CD4-positive, alpha-beta T cell treated with Interferon alpha-2 for 1 hour (primary cell): ENCODE measurements at regions not wholly inside any gene's neighbourhood (a gene's known extent, or its start where the extent isn't known, plus 50 kb on each side); places are given as distances from the start of the nearest gene placed in this dataset.
"Not testable (repeated sequence)": the region's sequence is repeated elsewhere in the genome, so short reads cannot be mapped to it uniquely, and the experiment has no call there.

Experiments
- DNase-seq, 2 donors: peaks; one replicate each; pipeline ENCODE4 v3.0.0-alpha.2; 2020 to 2022

GRCh38 chr15:66865622-66866611 is 163.9 kb downstream of the SMAD6 start:
- DNase-seq = peak; percentile 26 to 83

- DNase-seq = no peak
These were observed 164.6 kb downstream of the SMAD6 start for GRCh38 chr15:66866656-66867055.

GRCh38 chr15:66868918-66869317 is 166.9 kb downstream of the SMAD6 start:
- no peak for DNase-seq

DNA sequence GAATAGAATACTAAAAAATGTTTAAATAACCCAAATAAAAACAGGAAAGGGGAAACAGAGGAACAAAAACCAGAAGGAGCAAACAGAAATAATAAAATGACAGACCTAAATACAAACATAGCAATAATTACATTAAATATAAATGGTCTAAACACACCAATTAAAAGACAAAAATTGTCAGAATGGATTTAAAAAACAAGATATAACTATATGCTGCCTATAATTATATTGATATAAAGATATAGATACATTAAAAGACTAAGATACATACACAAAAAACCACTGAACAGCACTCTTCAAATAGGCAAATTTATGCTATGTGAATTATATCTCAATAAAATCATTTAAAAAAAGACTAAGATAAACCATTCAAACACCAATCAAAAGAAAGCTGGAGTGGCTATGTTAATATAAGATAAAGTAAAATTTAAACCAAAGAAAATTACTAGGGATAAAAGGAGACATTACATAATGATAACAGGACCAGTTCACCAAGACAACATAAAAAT is 168.9 kb downstream of the SMAD6 start:
- no peak for DNase-seq

GRCh38 chr15:66872405-66872804 is 170.4 kb downstream of the SMAD6 start:
- DNase-seq = no peak

- not testable (repeated sequence) for DNase-seq
These were observed 171.3 kb downstream of the SMAD6 start for GRCh38 chr15:66873331-66873730.

DNA sequence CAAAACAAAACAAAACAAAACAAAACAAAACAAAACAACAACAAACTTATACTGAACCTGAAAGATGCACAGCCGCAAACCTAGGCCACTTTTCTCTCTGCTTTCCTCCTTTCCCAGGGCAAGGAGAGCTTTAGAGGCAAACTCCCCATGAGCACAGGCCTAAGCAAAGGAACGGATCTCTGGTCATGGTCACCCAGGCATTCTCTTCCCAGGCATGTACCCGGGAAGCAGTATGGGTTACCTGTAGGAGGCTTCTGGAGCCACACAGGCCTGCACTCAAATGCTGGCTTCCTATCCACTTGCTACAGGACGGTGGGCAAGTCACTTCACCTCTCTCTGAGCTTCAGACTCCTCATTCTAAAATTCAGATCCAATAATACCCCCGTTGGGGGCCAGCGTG is 171.8 kb downstream of the SMAD6 start:
- DNase-seq = no peak

- no peak for DNase-seq
These were observed 173.8 kb downstream of the SMAD6 start for GRCh38 chr15:66875588-66876420.

- DNase-seq = no peak
These were observed 174.3 kb downstream of the SMAD6 start for GRCh38 chr15:66876421-66876730.

- no peak for DNase-seq
These were observed 174.9 kb downstream of the SMAD6 start for GRCh38 chr15:66876731-66877476.

DNA sequence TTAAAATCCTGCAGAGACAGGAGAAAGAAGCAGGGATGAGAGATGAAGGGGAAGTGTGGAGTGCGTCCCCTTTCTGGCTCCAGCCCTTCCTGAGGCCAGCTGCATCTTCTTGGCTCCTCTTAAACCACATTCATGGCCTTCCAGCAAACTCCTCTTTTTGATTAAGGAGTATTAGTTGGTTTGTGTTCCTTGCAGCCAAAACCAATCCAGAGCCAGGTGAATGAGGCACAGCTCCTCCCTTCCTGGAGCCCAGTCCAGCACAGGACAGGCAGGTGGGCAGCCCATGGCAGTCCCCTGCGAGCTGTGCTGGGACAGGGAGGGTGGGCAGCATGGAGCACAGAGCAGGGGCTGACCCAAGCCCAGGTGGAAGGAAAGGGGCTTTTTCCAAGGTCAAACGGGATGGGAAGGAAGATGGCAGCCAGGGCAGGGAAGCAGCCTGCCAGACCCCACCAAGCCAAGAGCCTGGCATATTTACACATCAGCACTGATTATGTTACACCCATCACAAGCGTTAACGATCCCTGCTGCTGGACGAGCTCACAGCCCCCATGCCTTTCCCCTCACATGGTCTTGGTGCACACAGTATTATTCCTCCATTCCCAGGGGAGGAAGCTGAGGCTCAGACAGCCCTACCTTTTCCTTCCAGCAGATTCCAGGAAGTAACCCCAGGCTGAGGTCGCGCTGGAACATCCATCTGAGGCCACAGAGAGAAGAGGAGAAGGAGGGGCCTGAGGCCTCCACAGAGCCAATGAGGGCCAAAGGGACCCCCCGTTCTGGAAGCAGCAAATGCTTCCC is 175.6 kb downstream of the SMAD6 start:
- no peak for DNase-seq

DNA sequence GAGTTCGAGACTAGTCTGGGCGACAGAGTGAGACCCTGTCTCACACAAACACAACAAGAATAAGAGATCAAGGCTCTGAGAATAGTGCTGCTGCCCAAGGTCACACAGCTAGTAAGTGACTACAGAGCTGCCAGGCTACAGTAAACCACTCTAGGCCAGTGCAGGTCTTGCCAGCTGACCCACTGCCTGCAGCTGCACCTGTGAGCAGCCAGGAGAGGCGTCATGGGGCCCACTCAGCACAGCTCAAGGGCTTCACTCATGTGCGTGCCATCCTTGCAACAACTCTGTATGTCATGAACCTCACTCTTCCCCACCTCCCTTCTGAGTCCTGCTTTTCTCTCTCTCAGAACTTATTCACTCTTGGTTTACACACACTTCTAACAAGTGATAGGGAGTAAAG is 176.7 kb downstream of the SMAD6 start:
- DNase-seq = no peak

- DNase-seq = no peak
These were observed 177.7 kb downstream of the SMAD6 start for GRCh38 chr15:66879531-66880368.

DNA sequence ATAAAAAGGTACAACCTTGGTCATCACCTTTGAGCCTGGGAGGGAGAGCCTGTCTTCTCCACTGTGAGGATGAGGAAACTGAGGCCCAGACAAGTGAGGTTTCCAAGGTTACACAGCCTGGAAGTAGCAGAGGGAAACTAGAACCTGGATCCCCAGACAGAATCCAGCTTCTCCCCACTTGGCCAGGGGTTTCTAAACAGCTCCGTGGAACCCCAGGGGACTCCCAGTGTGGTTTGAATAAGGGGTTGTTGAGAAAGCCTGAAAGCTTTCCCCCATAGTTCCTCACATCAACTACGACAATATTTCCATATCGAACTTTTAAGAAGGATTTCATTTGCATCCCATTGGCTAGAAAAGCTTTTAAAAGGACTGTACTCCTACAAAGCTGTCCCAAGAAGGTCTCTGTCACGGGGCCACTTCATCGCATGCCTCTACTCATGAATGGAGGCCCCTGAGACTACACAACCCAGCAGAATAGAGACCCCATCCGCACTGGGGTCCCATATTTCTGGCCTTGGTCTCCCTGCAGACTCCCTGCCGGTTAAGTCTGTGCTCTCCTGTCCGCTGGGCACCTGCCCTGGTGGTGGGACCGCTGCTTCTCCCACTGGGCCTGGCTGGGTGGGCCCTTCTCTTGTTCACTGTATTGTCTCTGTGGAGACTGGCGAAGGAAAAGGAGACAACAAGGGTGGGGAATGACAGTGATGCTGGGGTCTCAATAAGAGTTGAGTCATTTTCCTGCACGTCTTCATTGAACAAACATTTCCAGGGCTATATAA is 178.5 kb downstream of the SMAD6 start:
- DNase-seq = no peak

GRCh38 chr15:66881173-66881905 is 179.3 kb downstream of the SMAD6 start:
- no peak for DNase-seq

DNA sequence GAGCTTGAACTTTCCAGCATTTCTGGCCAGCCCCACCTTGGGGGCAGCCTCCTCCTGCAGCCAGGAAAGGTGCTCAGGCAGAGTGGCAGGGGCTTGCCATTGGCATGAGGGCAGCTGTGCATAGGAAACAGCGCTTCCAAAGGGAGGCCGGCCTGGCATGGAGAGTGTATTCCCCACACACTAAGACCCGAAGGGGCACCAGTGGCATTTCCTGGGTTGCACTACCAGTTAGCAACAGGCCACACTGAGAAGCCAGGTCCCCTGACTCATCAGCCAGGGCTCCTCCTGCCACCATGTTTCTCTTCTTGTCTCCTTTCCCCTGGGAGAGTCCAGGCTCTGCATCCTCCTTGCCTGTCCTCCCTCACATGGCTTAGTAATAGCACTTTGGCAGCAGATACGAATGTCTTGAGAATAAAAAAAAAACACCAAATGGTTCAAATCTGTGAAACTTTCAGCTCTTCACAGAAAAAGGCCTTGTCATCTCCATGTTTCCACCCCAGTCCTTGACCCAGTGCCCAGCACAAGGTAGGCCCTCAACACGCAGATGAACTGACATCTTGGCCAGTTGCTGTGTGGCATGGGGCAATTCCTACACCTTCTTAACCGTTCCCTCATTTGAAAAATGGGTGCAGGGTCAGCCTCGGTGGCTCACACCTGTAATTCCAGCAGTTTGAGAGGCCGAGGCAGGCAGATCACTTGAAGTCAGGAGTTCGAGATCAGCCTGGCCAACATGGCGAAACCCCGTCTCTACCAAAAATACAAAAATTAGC is 180.4 kb downstream of the SMAD6 start:
- no peak for DNase-seq

DNA sequence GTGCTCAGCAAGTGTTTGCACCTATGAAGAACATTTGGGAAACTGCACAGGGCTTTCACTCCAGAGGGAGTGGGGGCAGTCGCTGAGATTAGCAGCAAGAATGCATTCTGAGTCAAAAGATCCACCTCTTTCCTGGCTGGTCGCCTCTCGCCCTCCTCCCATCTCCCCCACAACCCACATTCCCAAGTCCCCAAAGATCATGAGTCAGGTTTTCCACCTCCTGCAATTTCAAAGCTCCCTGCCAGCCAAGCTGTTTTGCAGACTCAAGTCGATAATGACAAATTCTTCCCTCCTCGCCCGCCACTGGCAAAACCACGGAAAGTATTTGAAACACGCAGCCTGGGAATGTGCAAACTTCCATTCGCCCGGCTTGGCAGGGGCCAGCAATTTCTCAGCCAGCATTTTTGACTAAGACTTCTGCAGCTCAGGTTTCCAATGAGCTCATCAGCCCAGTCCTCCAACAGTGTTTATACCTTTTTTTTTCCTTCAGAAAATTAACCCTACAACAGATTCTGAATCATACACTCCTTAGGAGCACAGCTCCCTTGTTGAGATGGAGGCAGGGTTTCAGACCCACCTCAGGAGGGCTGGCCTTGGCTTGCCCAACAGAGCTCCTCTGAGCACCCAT is 181.4 kb downstream of the SMAD6 start:
- DNase-seq = no peak

- DNase-seq = no peak
These were observed 181.2 kb upstream of the SMAD3 start for GRCh38 chr15:66884115-66884622.
